ENCODE measurements at regions not wholly inside any gene's neighbourhood (a gene's known extent, or its start where the extent isn't known, plus 50 kb on each side); places are given as distances from the start of the nearest gene placed in this dataset.
"Not testable (repeated sequence)": the region's sequence is repeated elsewhere in the genome, so short reads cannot be mapped to it uniquely, and the experiment has no call there.

GRCh38 chr2:236632295-236633218 is 62.9 kb downstream of the ACKR3 start:
- no peak for FAIRE-seq

- no peak for FAIRE-seq
These were observed 63.6 kb downstream of the ACKR3 start for GRCh38 chr2:236633219-236633570.

- FAIRE-seq: no peak
These were observed 64.3 kb downstream of the ACKR3 start for GRCh38 chr2:236633775-236634560.

GRCh38 chr2:236636261-236636660 is 66.6 kb downstream of the ACKR3 start:
- no peak for FAIRE-seq

- no peak for FAIRE-seq
These were observed 67.3 kb downstream of the ACKR3 start for GRCh38 chr2:236636714-236637470.

- FAIRE-seq: no peak
These were observed 68.3 kb downstream of the ACKR3 start for GRCh38 chr2:236637686-236638569.

- FAIRE-seq: no peak
These were observed 69.1 kb downstream of the ACKR3 start for GRCh38 chr2:236638707-236639106.

- no peak for FAIRE-seq
These were observed 70.0 kb downstream of the ACKR3 start for GRCh38 chr2:236639461-236640235.

GRCh38 chr2:236641051-236641726 is 71.6 kb downstream of the ACKR3 start:
- no peak for FAIRE-seq

GRCh38 chr2:236642125-236642524 is 72.5 kb downstream of the ACKR3 start:
- no peak for FAIRE-seq

- no peak for FAIRE-seq
These were observed 73.1 kb downstream of the ACKR3 start for GRCh38 chr2:236642584-236643291.

GRCh38 chr2:236643480-236643879 is 73.9 kb downstream of the ACKR3 start:
- no peak for FAIRE-seq

GRCh38 chr2:236644067-236644466 is 74.4 kb downstream of the ACKR3 start:
- FAIRE-seq: no peak

GRCh38 chr2:236644502-236644911 is 74.9 kb downstream of the ACKR3 start:
- no peak for FAIRE-seq

GRCh38 chr2:236645141-236645540 is 75.5 kb downstream of the ACKR3 start:
- FAIRE-seq: not testable (repeated sequence)

- FAIRE-seq: no peak
These were observed 76.8 kb downstream of the ACKR3 start for GRCh38 chr2:236646441-236646840.

GRCh38 chr2:236646871-236647270 is 77.2 kb downstream of the ACKR3 start:
- no peak for FAIRE-seq

- FAIRE-seq: no peak
These were observed 78.0 kb downstream of the ACKR3 start for GRCh38 chr2:236647621-236648020.

- no peak for FAIRE-seq
These were observed 84.2 kb downstream of the ACKR3 start for GRCh38 chr2:236653863-236654262.

- FAIRE-seq: no peak
These were observed 84.9 kb downstream of the ACKR3 start for GRCh38 chr2:236654496-236654895.
